Stimulated activated naive CD4-positive, alpha-beta T cell treated with Interleukin-2 at 50 U/mL for 16 hours (primary cell): ENCODE measurements at regions not wholly inside any gene's neighbourhood (a gene's known extent, or its start where the extent isn't known, plus 50 kb on each side); places are given as distances from the start of the nearest gene placed in this dataset.

Experiments
- DNase-seq: peaks from one replicate; lab custom pipeline; 2025; lab: John Stamatoyannopoulos, UW

- DNase-seq = no peak
Measured at GRCh38 chr1:56073614-56074006, 505.8 kb downstream of the PLPP3 start.

- DNase-seq = no peak
Measured at GRCh38 chr1:56073206-56073605, 506.2 kb downstream of the PLPP3 start.

GRCh38 chr1:56072310-56072709 is 507.1 kb downstream of the PLPP3 start:
- no peak for DNase-seq

GRCh38 chr1:56071351-56071750 is 508.0 kb downstream of the PLPP3 start:
- no peak for DNase-seq

- no peak for DNase-seq
Measured at GRCh38 chr1:56070601-56071000, 508.8 kb downstream of the PLPP3 start.

- no peak for DNase-seq
Measured at GRCh38 chr1:56069824-56070223, 509.5 kb downstream of the PLPP3 start.

GRCh38 chr1:56068908-56069307 is 510.5 kb downstream of the PLPP3 start:
- no peak for DNase-seq

GRCh38 chr1:56068210-56068609 is 511.2 kb downstream of the PLPP3 start:
- DNase-seq = no peak

- DNase-seq = no peak
Measured at GRCh38 chr1:56065729-56066128, 513.6 kb downstream of the PLPP3 start.

- no peak for DNase-seq
Measured at GRCh38 chr1:56064705-56065104, 514.7 kb downstream of the PLPP3 start.

- DNase-seq = no peak
Measured at GRCh38 chr1:56063461-56063860, 515.9 kb downstream of the PLPP3 start.

GRCh38 chr1:56062625-56063024 is 516.7 kb downstream of the PLPP3 start:
- DNase-seq = no peak

GRCh38 chr1:56061824-56062223 is 517.5 kb downstream of the PLPP3 start:
- no peak for DNase-seq

GRCh38 chr1:56060906-56061305 is 518.5 kb downstream of the PLPP3 start:
- no peak for DNase-seq

GRCh38 chr1:56057466-56058405 is 521.6 kb downstream of the PLPP3 start:
- DNase-seq = no peak

GRCh38 chr1:56056438-56057287 is 522.7 kb downstream of the PLPP3 start:
- no peak for DNase-seq

- DNase-seq = no peak
Measured at GRCh38 chr1:56054959-56055358, 524.4 kb downstream of the PLPP3 start.

- no peak for DNase-seq
Measured at GRCh38 chr1:56052041-56052440, 527.3 kb downstream of the PLPP3 start.

GRCh38 chr1:56050911-56051310 is 528.5 kb downstream of the PLPP3 start:
- no peak for DNase-seq

- DNase-seq = no peak
Measured at GRCh38 chr1:56045477-56045876, 533.9 kb downstream of the PLPP3 start.

GRCh38 chr1:56045062-56045461 is 534.3 kb downstream of the PLPP3 start:
- no peak for DNase-seq

GRCh38 chr1:56036479-56036878 is 542.9 kb downstream of the PLPP3 start:
- DNase-seq = no peak
